Effector memory CD4-positive, alpha-beta T cell (primary cell): ENCODE measurements at regions not wholly inside any gene's neighbourhood (a gene's known extent, or its start where the extent isn't known, plus 50 kb on each side); places are given as distances from the start of the nearest gene placed in this dataset.

Source experiments
- DNase-seq, 3 donors: peaks; one replicate each; pipeline ENCODE4 v3.0.0-alpha.2; 2020
- H3K27ac ChIP-seq: 2 replicates; pipeline ENCODE4 v1.7.0; 2013; ENCODE audit warnings: mild to moderate bottlenecking, low read length, moderate library complexity; ENCODE audit not compliant: insufficient read depth, poor library complexity, severe bottlenecking
- H3K27me3 ChIP-seq: replicated peaks from 2 replicates; pipeline ENCODE4 v1.7.0; 2013; ENCODE audit warnings: mild to moderate bottlenecking, low read length; ENCODE audit not compliant: insufficient read depth, control insufficient read depth, poor library complexity, severe bottlenecking
- H3K36me3 ChIP-seq: 2 replicates; pipeline ENCODE4 v1.7.0; 2013; ENCODE audit warnings: mild to moderate bottlenecking, low read length, moderate library complexity; ENCODE audit not compliant: control insufficient read depth, insufficient read depth
- H3K4me1 ChIP-seq: 2 replicates; pipeline ENCODE4 v1.7.0; 2013; ENCODE audit warnings: low read length, mild to moderate bottlenecking; ENCODE audit not compliant: control insufficient read depth, insufficient read depth, poor library complexity, severe bottlenecking
- H3K4me3 ChIP-seq: 2 replicates; pipeline ENCODE4 v1.7.0; 2013; ENCODE audit warnings: low read length, low read depth, mild to moderate bottlenecking; ENCODE audit not compliant: insufficient read depth, poor library complexity, severe bottlenecking
- H3K9me3 ChIP-seq: 2 replicates; pipeline ENCODE4 v1.7.0; 2013; ENCODE audit warnings: mild to moderate bottlenecking, low read length, moderate library complexity; ENCODE audit not compliant: control insufficient read depth

GRCh38 chr3:16109929-16110328 lies 64.6 kb upstream of the GALNT15 start:
- Histone ChIP-seq H3K9me3 (no peaks in the 10 kb centered on the region), H3K36me3 (no peaks in the 10 kb centered on the region), H3K27ac (no peak overlapping the region), H3K4me1 (no peaks in the 10 kb centered on the region), H3K27me3 (no peaks in the 10 kb centered on the region), H3K4me3 (no peak overlapping the region)
- DNase-seq = no peak

DNA sequence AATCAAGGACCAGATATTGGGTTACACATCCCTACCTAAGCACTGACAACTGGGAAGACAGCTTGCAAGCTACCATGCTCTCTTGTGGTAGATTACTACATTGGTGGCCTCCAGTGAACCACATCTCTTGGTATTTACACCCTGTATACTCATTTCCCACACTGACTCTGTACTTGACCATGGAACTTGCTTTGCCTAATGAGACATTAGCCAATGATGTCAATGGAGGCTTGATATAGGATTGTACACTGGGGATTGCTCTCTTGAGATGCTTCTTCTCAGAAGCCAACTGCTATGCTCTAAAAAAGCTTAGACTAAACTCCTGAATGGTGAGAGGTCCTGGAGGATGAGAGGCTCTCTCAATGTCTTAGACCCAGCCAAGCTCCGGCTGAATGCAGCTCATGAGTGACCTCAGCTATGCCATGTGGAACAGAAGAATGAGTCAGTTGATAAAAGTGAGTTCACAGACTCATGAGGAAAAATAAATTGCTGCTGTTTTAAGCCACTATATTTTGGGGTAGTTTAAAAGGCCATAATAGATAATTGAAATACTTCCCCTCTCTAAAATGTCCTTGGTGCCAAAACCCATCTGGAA lies 61.5 kb upstream of the GALNT15 start:
- no peaks in the 10 kb centered on the region for H3K27me3 ChIP-seq
- no peak for DNase-seq
- H3K9me3 ChIP-seq = no peaks in the 10 kb centered on the region
- H3K36me3 ChIP-seq = no peaks in the 10 kb centered on the region
- no peaks in the 10 kb centered on the region for H3K4me1 ChIP-seq
- H3K27ac ChIP-seq = no peak overlapping the region
- no peak overlapping the region for H3K4me3 ChIP-seq

- Histone ChIP-seq H3K27me3 (no peaks in the 10 kb centered on the region), H3K4me3 (no peak overlapping the region), H3K9me3 (no peaks in the 10 kb centered on the region), H3K4me1 (no peaks in the 10 kb centered on the region), H3K27ac (no peak overlapping the region), H3K36me3 (no peaks in the 10 kb centered on the region)
- DNase-seq = no peak
Observed at GRCh38 chr3:16113704-16114103, 60.8 kb upstream of the GALNT15 start.

GRCh38 chr3:16114429-16114828 lies 60.1 kb upstream of the GALNT15 start:
- Histone ChIP-seq H3K27ac (no peak overlapping the region), H3K9me3 (no peaks in the 10 kb centered on the region), H3K27me3 (peaks cover 4% of the 10 kb centered on the region), H3K36me3 (no peaks in the 10 kb centered on the region), H3K4me3 (no peak overlapping the region), H3K4me1 (no peaks in the 10 kb centered on the region)
- no peak for DNase-seq

DNA sequence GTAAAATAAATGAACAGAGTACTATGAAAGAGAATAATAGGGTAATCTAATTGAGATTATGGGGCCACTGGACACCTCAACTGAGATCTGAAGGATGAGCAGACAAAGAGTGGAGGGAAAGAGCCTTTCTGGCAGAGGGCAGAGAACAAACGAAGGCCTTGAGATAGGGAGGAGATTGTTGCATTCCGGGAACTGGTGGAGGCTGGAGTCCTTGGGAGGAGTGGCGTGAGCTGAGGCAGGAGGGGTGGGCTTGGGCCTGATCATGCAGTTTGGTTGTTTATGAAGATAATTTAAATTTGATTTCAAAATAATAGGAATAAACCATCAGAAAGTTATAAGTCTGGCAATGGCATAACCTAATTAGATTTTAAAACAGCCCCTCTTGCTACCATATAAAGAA lies 59.5 kb upstream of the GALNT15 start:
- no peak for DNase-seq
- Histone ChIP-seq H3K27me3 (peaks cover 4% of the 10 kb centered on the region), H3K4me3 (no peak overlapping the region), H3K36me3 (no peaks in the 10 kb centered on the region), H3K27ac (no peak overlapping the region), H3K4me1 (no peaks in the 10 kb centered on the region), H3K9me3 (no peaks in the 10 kb centered on the region)

- H3K36me3 ChIP-seq = no peaks in the 10 kb centered on the region
- H3K27me3 ChIP-seq = peaks cover 4% of the 10 kb centered on the region
- H3K4me3 ChIP-seq = no peak overlapping the region
- DNase-seq = no peak
- H3K9me3 ChIP-seq = no peaks in the 10 kb centered on the region
- no peak overlapping the region for H3K27ac ChIP-seq
- H3K4me1 ChIP-seq = no peaks in the 10 kb centered on the region
Observed at GRCh38 chr3:16118396-16118795, 56.1 kb upstream of the GALNT15 start.

DNA sequence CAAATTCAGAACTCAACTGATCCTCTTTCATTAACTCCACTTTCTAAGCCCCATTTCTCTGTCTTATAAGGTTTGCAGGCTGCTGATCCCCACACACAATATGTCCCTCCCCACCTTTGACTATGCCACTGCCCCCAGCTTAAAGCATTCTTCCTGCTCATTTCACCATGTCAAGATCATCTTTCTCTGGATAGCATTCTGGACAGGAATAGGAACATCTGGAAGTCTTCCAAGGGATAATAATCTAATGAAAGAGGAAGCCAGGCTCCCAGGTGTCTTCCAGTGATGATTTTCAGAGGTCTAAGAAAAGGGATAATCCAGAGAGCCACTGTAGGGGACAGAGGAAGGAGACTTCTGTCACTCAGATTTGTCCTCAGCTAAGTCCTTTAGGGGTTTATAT lies 54.6 kb upstream of the GALNT15 start:
- no peak for DNase-seq
- H3K4me1 ChIP-seq = no peaks in the 10 kb centered on the region
- no peak overlapping the region for H3K27ac ChIP-seq
- peaks cover 4% of the 10 kb centered on the region for H3K27me3 ChIP-seq
- no peaks in the 10 kb centered on the region for H3K9me3 ChIP-seq
- no peaks in the 10 kb centered on the region for H3K36me3 ChIP-seq
- H3K4me3 ChIP-seq = no peak overlapping the region

- Histone ChIP-seq H3K9me3 (no peaks in the 10 kb centered on the region), H3K36me3 (no peaks in the 10 kb centered on the region), H3K4me1 (no peaks in the 10 kb centered on the region), H3K4me3 (no peak overlapping the region), H3K27ac (no peak overlapping the region), H3K27me3 (peaks cover 4% of the 10 kb centered on the region)
- no peak for DNase-seq
Observed at GRCh38 chr3:16121391-16121790, 53.1 kb upstream of the GALNT15 start.

GRCh38 chr3:16122155-16122554 lies 52.3 kb upstream of the GALNT15 start:
- Histone ChIP-seq H3K27me3 (peaks cover 4% of the 10 kb centered on the region), H3K27ac (no peak overlapping the region), H3K36me3 (no peaks in the 10 kb centered on the region), H3K4me1 (no peaks in the 10 kb centered on the region), H3K4me3 (no peak overlapping the region), H3K9me3 (no peaks in the 10 kb centered on the region)
- DNase-seq = no peak

- no peaks in the 10 kb centered on the region for H3K36me3 ChIP-seq
- no peak for DNase-seq
- H3K27me3 ChIP-seq = peaks cover 4% of the 10 kb centered on the region
- no peak overlapping the region for H3K27ac ChIP-seq
- no peak overlapping the region for H3K4me3 ChIP-seq
- H3K9me3 ChIP-seq = no peaks in the 10 kb centered on the region
- H3K4me1 ChIP-seq = no peaks in the 10 kb centered on the region
Observed at GRCh38 chr3:16122661-16123060, 51.8 kb upstream of the GALNT15 start.
